ENCODE measurements at regions not wholly inside any gene's neighbourhood (a gene's known extent, or its start where the extent isn't known, plus 50 kb on each side); places are given as distances from the start of the nearest gene placed in this dataset.
"Not testable (repeated sequence)": the region's sequence is repeated elsewhere in the genome, so short reads cannot be mapped to it uniquely, and the experiment has no call there.

- no peak for DNase-seq
- intact Hi-C loops (cut with DNase I) = loop anchor here (1.0 to 5.0 kb wide), 2 partner anchors 254 to 482 kb away; no protein-coding TSS in a partner anchor
- no peaks in the 10 kb centered on the region for H3K36me3 ChIP-seq
- no peak for TF ChIP-seq CTCF (IDR thresholded peaks at IDR 0.05)
- TF ChIP-seq POLR2A (IDR thresholded peaks at IDR 0.05) = no peak
- TF ChIP-seq EP300 (IDR thresholded peaks at IDR 0.05) = no peak
- no peak for TF ChIP-seq POLR2AphosphoS5 (IDR thresholded peaks at IDR 0.05)
- H3K4me1 ChIP-seq = peaks cover 0 to 6% (median 0%) of the 10 kb centered on the region in 4 donors
- WGBS, 2 donors = 85 to 88% methylated on average over 3 of the region's 3 CpGs
- H3K9me3 ChIP-seq = no peaks in the 10 kb centered on the region
- H3K27ac ChIP-seq = no peak overlapping the region
- no peak overlapping the region for H3K4me3 ChIP-seq
- H3K27me3 ChIP-seq = peaks cover 0 to 26% (median 0%) of the 10 kb centered on the region in 3 donors
Observed at GRCh38 chr16:10255728-10256127, 73.5 kb upstream of the GRIN2A start.

- peaks cover 0 to 6% (median 0%) of the 10 kb centered on the region in 4 donors for H3K4me1 ChIP-seq
- intact Hi-C loops (cut with DNase I) = loop anchor here (1.0 to 5.0 kb wide), 2 partner anchors 252 to 480 kb away; no protein-coding TSS in a partner anchor
- no peak for DNase-seq
- H3K36me3 ChIP-seq = no peaks in the 10 kb centered on the region
- H3K27me3 ChIP-seq = peaks cover 0 to 23% (median 0%) of the 10 kb centered on the region in 3 donors
- 9 to 16% methylated on average over 17 of the region's 17 CpGs for WGBS, 2 donors
- H3K9me3 ChIP-seq = no peaks in the 10 kb centered on the region
- no peak overlapping the region for H3K27ac ChIP-seq
- no peak overlapping the region for H3K4me3 ChIP-seq
- TF ChIP-seq CTCF (IDR thresholded peaks at IDR 0.05) (peak; percentile 35 to 81 (median 52)), POLR2A (IDR thresholded peaks at IDR 0.05) (no peak), POLR2AphosphoS5 (IDR thresholded peaks at IDR 0.05) (no peak), EP300 (IDR thresholded peaks at IDR 0.05) (no peak)
Observed at GRCh38 chr16:10256784-10257641, 74.8 kb upstream of the GRIN2A start.

GRCh38 chr16:10257642-10258251 is 75.5 kb upstream of the GRIN2A start:
- H3K4me3 ChIP-seq, H3K36me3 ChIP-seq, H3K9me3 ChIP-seq, H3K4me1 ChIP-seq, DNase-seq, H3K27ac ChIP-seq: not testable (repeated sequence)
- peaks cover 0 to 16% (median 0%) of the 10 kb centered on the region in 3 donors for H3K27me3 ChIP-seq
- WGBS, 2 donors = 88 to 89% methylated on average over 10 of the region's 10 CpGs
- intact Hi-C loops (cut with DNase I) = loop anchor here (5.0 kb wide), 1 partner anchor 480 kb away; no protein-coding TSS in a partner anchor

GRCh38 chr16:10258930-10259603 is 76.8 kb upstream of the GRIN2A start:
- H3K27ac ChIP-seq, DNase-seq, H3K36me3 ChIP-seq, H3K9me3 ChIP-seq, H3K4me1 ChIP-seq, H3K4me3 ChIP-seq: not testable (repeated sequence)
- WGBS, 2 donors = 83 to 88% methylated on average over 10 of the region's 10 CpGs
- H3K27me3 ChIP-seq = peaks cover 0 to 12% (median 0%) of the 10 kb centered on the region in 3 donors
- intact Hi-C loops (cut with DNase I) = loop anchor here (5.0 kb wide), 1 partner anchor 478 kb away; no protein-coding TSS in a partner anchor

- intact Hi-C loops (cut with DNase I) = no loop called here
- peaks cover 0 to 6% (median 0%) of the 10 kb centered on the region in 4 donors for H3K4me1 ChIP-seq
- H3K27me3 ChIP-seq = peaks cover 0 to 3% (median 0%) of the 10 kb centered on the region in 3 donors
- H3K9me3 ChIP-seq = no peaks in the 10 kb centered on the region
- no peak overlapping the region for H3K4me3 ChIP-seq
- DNase-seq = no peak
- no peak overlapping the region for H3K27ac ChIP-seq
- 78 to 79% methylated on average over 11 of the region's 11 CpGs for WGBS, 2 donors
- TF ChIP-seq POLR2AphosphoS5 (IDR thresholded peaks at IDR 0.05) (no peak), CTCF (IDR thresholded peaks at IDR 0.05) (no peak), POLR2A (IDR thresholded peaks at IDR 0.05) (no peak), EP300 (IDR thresholded peaks at IDR 0.05) (no peak)
- H3K36me3 ChIP-seq = no peaks in the 10 kb centered on the region
Observed at GRCh38 chr16:10261077-10261476, 78.8 kb upstream of the GRIN2A start.

- 66 to 83% methylated on average over 6 of the region's 6 CpGs for WGBS, 2 donors
- DNase-seq; H3K27ac ChIP-seq; H3K9me3 ChIP-seq; H3K36me3 ChIP-seq; H3K4me1 ChIP-seq; H3K27me3 ChIP-seq; H3K4me3 ChIP-seq; intact Hi-C loops (cut with DNase I): not testable (repeated sequence)
Observed at GRCh38 chr16:10261526-10261925, 79.3 kb upstream of the GRIN2A start.
